Gastroesophageal sphincter (tissue), 3 donors: ENCODE measurements at regions not wholly inside any gene's neighbourhood (a gene's known extent, or its start where the extent isn't known, plus 50 kb on each side); places are given as distances from the start of the nearest gene placed in this dataset.

ENCODE experiments used
- CTCF ChIP-seq, 4 experiments: fragments of 200-600 bp in 2 of 4; fragments of 450-650 bp in 2 of 4; sonication (generic) in 1 of 4; IDR thresholded peaks; one replicate each; pipeline ENCODE4 v1.5.1; 2017 to 2019; ENCODE audit warnings: antibody characterized with exemption in 4 of 4, mild to moderate bottlenecking in 2 of 4, moderate library complexity in 2 of 4
- EP300 ChIP-seq: sonication (generic); formaldehyde crosslinking; IDR thresholded peaks from one replicate; pipeline ENCODE4 v1.6.1; 2017; ENCODE audit warnings: antibody characterized with exemption, mild to moderate bottlenecking

DNA sequence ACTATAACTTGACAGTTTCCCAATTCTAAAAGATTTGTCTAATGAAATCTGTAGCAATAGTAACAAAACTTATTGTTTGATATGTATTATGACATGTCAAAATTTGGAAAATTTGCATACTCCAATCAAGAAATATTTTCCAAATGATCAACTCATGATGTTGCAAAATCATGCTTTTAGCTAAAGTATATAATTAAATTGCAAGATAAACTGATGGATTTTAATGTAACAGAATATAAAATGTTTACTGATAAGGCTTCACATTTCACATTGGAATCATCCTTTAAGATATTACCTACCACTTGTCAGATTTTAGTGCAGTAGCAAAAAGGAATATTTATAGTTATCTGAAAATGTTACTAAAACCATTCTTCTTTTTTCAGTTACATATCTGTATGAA is 421.9 kb upstream of the SEMA3D start:
- TF ChIP-seq EP300 (no peak), CTCF (IDR thresholded peaks at IDR 0.05) (no peak)
